Spleen (tissue), 7 donors: ENCODE measurements at regions not wholly inside any gene's neighbourhood (a gene's known extent, or its start where the extent isn't known, plus 50 kb on each side); places are given as distances from the start of the nearest gene placed in this dataset.

Experiments used
- CTCF ChIP-seq, 11 experiments: fragments of 200-600 bp in 7 of 11; fragments of 450-650 bp in 4 of 11; sonication (generic) in 4 of 11; IDR thresholded peaks in 8 of 11; conservative IDR thresholded peaks in 3 of 11; 1 replicate in 7 of 11; 2 replicates in 4 of 11; pipeline versions ENCODE4 v1.4.0 to v1.8.0; 2016 to 2021; ENCODE audit warnings: antibody characterized with exemption in 11 of 11, inconsistent platforms in 4 of 11, mild to moderate bottlenecking in 1 of 11
- POLR2A ChIP-seq, 3 donors: fragments of 450-650 bp; IDR thresholded peaks; one replicate each; pipeline ENCODE4 v1.5.1; 2017; ENCODE audit warnings: antibody characterized with exemption in 3 of 3, mild to moderate bottlenecking in 1 of 3
- POLR2AphosphoS5 ChIP-seq, 3 donors: sonication (generic); formaldehyde crosslinking; IDR thresholded peaks; one replicate each; pipeline ENCODE4 v1.5.1; 2017; ENCODE audit warnings: antibody characterized with exemption in 3 of 3
- donor health status: DM: no; HTN: no; CAD: no; lungs with moderate emphysema.
- donor health status: DM: no; HTN: no; CAD: no.
- donor health status: DM: no; HTN: no; CAD: no.

GRCh38 chr6:105536961-105537360 lies 134.1 kb upstream of the PREP start:
- TF ChIP-seq CTCF (IDR thresholded peaks at IDR 0.05 in 8 of 11, conservative IDR thresholded peaks at IDR 0.05 in 3 of 11) = no peak
- TF ChIP-seq POLR2A (IDR thresholded peaks at IDR 0.05) = no peak
- no peak for TF ChIP-seq POLR2AphosphoS5 (IDR thresholded peaks at IDR 0.05)
